Endometrium (tissue), 2 donors: ENCODE measurements at regions not wholly inside any gene's neighbourhood (a gene's known extent, or its start where the extent isn't known, plus 50 kb on each side); places are given as distances from the start of the nearest gene placed in this dataset.
"Not testable (repeated sequence)": the region's sequence is repeated elsewhere in the genome, so short reads cannot be mapped to it uniquely, and the experiment has no call there.

Experiments
- FAIRE-seq: peaks from 2 replicates; lab custom pipeline; 2012; peaks lifted over from hg19 to GRCh38; lab: Jason Lieb, UNC
- donor health status: control.
- donor health status: control.

- FAIRE-seq, result no peak
These were observed 206.3 kb downstream of the UNC5CL start for GRCh38 chr6:40832691-40833090.

- FAIRE-seq, result no peak
These were observed 207.6 kb downstream of the UNC5CL start for GRCh38 chr6:40831381-40831780.

- no peak for FAIRE-seq
These were observed 213.9 kb downstream of the UNC5CL start for GRCh38 chr6:40825102-40825501.

GRCh38 chr6:40823917-40824891, 214.8 kb downstream of the UNC5CL start:
- not testable (repeated sequence) for FAIRE-seq

GRCh38 chr6:40822619-40823018, 216.4 kb downstream of the UNC5CL start:
- FAIRE-seq, result no peak

GRCh38 chr6:40819182-40819834, 219.7 kb downstream of the UNC5CL start:
- no peak for FAIRE-seq

GRCh38 chr6:40817369-40817768, 221.7 kb downstream of the UNC5CL start:
- no peak for FAIRE-seq

GRCh38 chr6:40816601-40817000, 222.4 kb downstream of the UNC5CL start:
- FAIRE-seq, result no peak

GRCh38 chr6:40815731-40816130, 223.3 kb downstream of the UNC5CL start:
- no peak for FAIRE-seq

GRCh38 chr6:40810171-40810570, 223.0 kb upstream of the LRFN2 start:
- no peak for FAIRE-seq

GRCh38 chr6:40809627-40810026, 222.5 kb upstream of the LRFN2 start:
- no peak for FAIRE-seq

- no peak for FAIRE-seq
These were observed 220.3 kb upstream of the LRFN2 start for GRCh38 chr6:40807484-40807883.

- no peak for FAIRE-seq
These were observed 219.2 kb upstream of the LRFN2 start for GRCh38 chr6:40806256-40806864.

GRCh38 chr6:40805336-40805735, 218.2 kb upstream of the LRFN2 start:
- FAIRE-seq, result no peak

GRCh38 chr6:40804905-40805304, 217.7 kb upstream of the LRFN2 start:
- FAIRE-seq, result no peak

GRCh38 chr6:40803897-40804702, 216.9 kb upstream of the LRFN2 start:
- no peak for FAIRE-seq

- no peak for FAIRE-seq
These were observed 215.3 kb upstream of the LRFN2 start for GRCh38 chr6:40802481-40802880.

- no peak for FAIRE-seq
These were observed 212.4 kb upstream of the LRFN2 start for GRCh38 chr6:40799296-40800140.

GRCh38 chr6:40798069-40798770, 211.1 kb upstream of the LRFN2 start:
- no peak for FAIRE-seq
